ENCODE measurements at regions not wholly inside any gene's neighbourhood (a gene's known extent, or its start where the extent isn't known, plus 50 kb on each side); places are given as distances from the start of the nearest gene placed in this dataset.
"Not testable (repeated sequence)": the region's sequence is repeated elsewhere in the genome, so short reads cannot be mapped to it uniquely, and the experiment has no call there.

- not testable (repeated sequence) for TF ChIP-seq CTCF, POLR2A (IDR thresholded peaks at IDR 0.05)
Observed at GRCh38 chr5:42003852-42004251, 78.8 kb downstream of the FBXO4 start.
